HCT116 (cell line): ENCODE measurements at regions not wholly inside any gene's neighbourhood (a gene's known extent, or its start where the extent isn't known, plus 50 kb on each side); places are given as distances from the start of the nearest gene placed in this dataset.

Experiments
- ATAC-seq: fragments of 200-7000 bp; cut with Tn5 transposase; 2 replicates; pipeline ENCODE4 v1.9.1; 2020; ENCODE audit warnings: mild to moderate bottlenecking, moderate library complexity
- BruUV-seq: library from RNA; stranded (reverse); fragments of 400-500 nt; replicated peaks from 2 replicates; lab custom pipeline; 2021; lab: Mats Ljungman, UMichigan
- CTCF ChIA-PET: fragments of 300-600 bp; sonication (Branson Sonifier 250); formaldehyde crosslinking; loops from one replicate; lab custom pipeline; 2021; ENCODE audit warnings: antibody characterized with exemption; lab: Charles Lee
- POLR2A ChIA-PET: fragments of 300-600, 350-600 bp; sonication (Branson Sonifier 250); formaldehyde crosslinking; loops from one replicate; lab custom pipeline; 2021; ENCODE audit warnings: antibody characterized with exemption; lab: Charles Lee
- RAD21 ChIA-PET, 2 experiments: fragments of 300-600 bp; sonication (Branson Sonifier 250); formaldehyde crosslinking; loops; one replicate each; lab custom pipeline; 2023; ENCODE audit warnings: low total read pairs in 2 of 2; ENCODE audit not compliant: uncharacterized antibody in 2 of 2, unreplicated experiment in 2 of 2, low non-redundant PET in 1 of 2; lab: Charles Lee
- DNase-seq: peaks from one replicate; pipeline ENCODE4 v3.0.0-alpha.2; 2010; ENCODE audit warnings: low read depth, low spot score
- H2AFZ ChIP-seq: fragments of 200-600 bp; shearing (Covaris generic), sonication (generic); 2 replicates; pipeline ENCODE4 v1.6.1; 2017; ENCODE audit warnings: low read depth, mixed run types, mixed read lengths, antibody characterized with exemption, low read length; ENCODE audit not compliant: poor library complexity, severe bottlenecking
- H3K27ac ChIP-seq: 2 replicates; pipeline ENCODE4 v1.5.1; 2012; ENCODE audit warnings: low read depth, low read length
- H3K27me3 ChIP-seq: fragments of 200-600 bp; sonication (generic); 2 replicates; pipeline ENCODE4 v1.6.1; 2016; ENCODE audit warnings: mixed run types, low read length, mixed read lengths; ENCODE audit not compliant: insufficient read depth
- H3K36me3 ChIP-seq, 2 experiments: fragments of 200-500 bp in 1 of 2; fragments of 200-600 bp in 1 of 2; sonication (Bioruptor generic) in 1 of 2; sonication (generic) in 1 of 2; 2 replicates each; pipeline versions ENCODE4 v1.5.1 to v1.6.1; 2014 to 2016; ENCODE audit warnings: low read length in 2 of 2, inconsistent platforms in 1 of 2, mixed read lengths in 1 of 2, mixed run types in 1 of 2; ENCODE audit not compliant: insufficient read depth in 2 of 2, control insufficient read depth in 1 of 2
- H3K4me1 ChIP-seq, 2 experiments: fragments of 200-600 bp in 1 of 2; sonication (generic) in 1 of 2; 2 replicates each; pipeline versions ENCODE4 v1.5.1 to v1.6.1; 2012 to 2017; ENCODE audit warnings: low read length in 2 of 2, inconsistent platforms in 1 of 2, mild to moderate bottlenecking in 1 of 2, mixed read lengths in 1 of 2, mixed run types in 1 of 2, moderate library complexity in 1 of 2; ENCODE audit not compliant: insufficient read depth in 2 of 2, control insufficient read depth in 1 of 2
- H3K4me2 ChIP-seq: fragments of 200-600 bp; sonication (generic); 2 replicates; pipeline ENCODE4 v1.6.1; 2017; ENCODE audit warnings: mixed run types, low read length, mixed read lengths
- H3K4me3 ChIP-seq, 2 experiments: fragments of 200-600 bp in 1 of 2; sonication (generic) in 1 of 2; replicated peaks in 1 of 2; 2 replicates each; pipeline ENCODE4 v1.5.1; 2011 to 2016; ENCODE audit warnings: low read length in 2 of 2, control low read depth in 1 of 2, low read depth in 1 of 2, mild to moderate bottlenecking in 1 of 2, mixed read lengths in 1 of 2, mixed run types in 1 of 2
- H3K79me2 ChIP-seq: fragments of 200-600 bp; sonication (generic); 2 replicates; pipeline ENCODE4 v1.6.1; 2017; ENCODE audit warnings: mild to moderate bottlenecking, mixed run types, low read length, moderate library complexity, mixed read lengths; ENCODE audit not compliant: insufficient read depth
- H3K9ac ChIP-seq: fragments of 200-600 bp; sonication (generic); 2 replicates; pipeline ENCODE4 v1.6.1; 2016; ENCODE audit warnings: low read length, mixed read lengths
- H3K9me2 ChIP-seq: fragments of 200-600 bp; sonication (generic), shearing (Covaris generic); 2 replicates; pipeline ENCODE4 v1.6.1; 2017; ENCODE audit warnings: mixed run types, mild to moderate bottlenecking, moderate library complexity; ENCODE audit not compliant: insufficient read depth
- H3K9me3 ChIP-seq, 2 experiments: fragments of 200-500 bp in 1 of 2; fragments of 200-600 bp in 1 of 2; sonication (Bioruptor generic) in 1 of 2; sonication (generic) in 1 of 2; 2 replicates each; pipeline ENCODE4 v1.6.1; 2014 to 2017; ENCODE audit warnings: low read length in 2 of 2, mixed read lengths in 2 of 2, inconsistent platforms in 1 of 2, low read depth in 1 of 2, mild to moderate bottlenecking in 1 of 2, mixed run types in 1 of 2, moderate library complexity in 1 of 2; ENCODE audit not compliant: control insufficient read depth in 1 of 2, insufficient read depth in 1 of 2
- H4K20me1 ChIP-seq: fragments of 200-600 bp; sonication (generic), shearing (Covaris generic); 2 replicates; pipeline ENCODE4 v1.6.1; 2017; ENCODE audit warnings: mixed run types, mild to moderate bottlenecking, moderate library complexity; ENCODE audit not compliant: insufficient read depth
- FOSL1 ChIP-seq: IDR thresholded peaks from 2 replicates; pipeline ENCODE4 v1.6.1; 2012; ENCODE audit warnings: low read depth
- JUND ChIP-seq: IDR thresholded peaks from 2 replicates; pipeline ENCODE4 v1.6.1; 2012
- POLR2A ChIP-seq: IDR thresholded peaks from 2 replicates; pipeline ENCODE4 v1.7.0; 2011; ENCODE audit warnings: borderline replicate concordance; ENCODE audit not compliant: insufficient read depth, insufficient read length; ENCODE audit errors: extremely low read depth
- POLR2AphosphoS5 ChIP-seq: IDR thresholded peaks from 2 replicates; pipeline ENCODE4 v1.6.1; 2011; ENCODE audit warnings: mild to moderate bottlenecking, low read depth, low read length, moderate library complexity
- RAD21 ChIP-seq: IDR thresholded peaks from 2 replicates; pipeline ENCODE4 v1.6.1; 2012; ENCODE audit warnings: low read depth, mild to moderate bottlenecking
- SIN3A ChIP-seq: IDR thresholded peaks from 2 replicates; pipeline ENCODE4 v1.6.1; 2012; ENCODE audit warnings: low read depth
- SP1 ChIP-seq: IDR thresholded peaks from 2 replicates; pipeline ENCODE4 v1.6.1; 2012; ENCODE audit warnings: low read depth
- TCF7L2 ChIP-seq: IDR thresholded peaks from 2 replicates; pipeline ENCODE4 v1.7.0; 2011; ENCODE audit warnings: borderline replicate concordance, inconsistent platforms; ENCODE audit not compliant: insufficient read depth, insufficient read length; ENCODE audit errors: extremely low read depth
- YY1 ChIP-seq: IDR thresholded peaks from 2 replicates; pipeline ENCODE4 v1.6.1; 2011; ENCODE audit warnings: low read length, low read depth, moderate library complexity, mild to moderate bottlenecking; ENCODE audit not compliant: insufficient replicate concordance; ENCODE audit errors: extremely low read depth
- ZNF274 ChIP-seq: fragments of 200-500 bp; sonication (Bioruptor generic); IDR thresholded peaks from 2 replicates; pipeline ENCODE4 v1.6.1; 2014; ENCODE audit warnings: mild to moderate bottlenecking, low read depth, low read length, inconsistent platforms
- intact Hi-C: fragments of 100-400 bp; cut with micrococcal nuclease; formaldehyde crosslinking; loops from 2 replicates; pipeline ENCODE4 v1.10.0; 2022
- TF ChIP-seq, protein P1 (sequence below), 3 experiments: fragments of 200-600 bp in 1 of 3; sonication (generic) in 1 of 3; IDR thresholded peaks in 2 of 3; conservative IDR thresholded peaks in 1 of 3; 2 replicates each; pipeline ENCODE4 v1.5.1; 2012 to 2017; ENCODE audit warnings: low read depth in 2 of 3, low read length in 2 of 3, antibody characterized with exemption in 1 of 3, borderline replicate concordance in 1 of 3, control low read depth in 1 of 3, mild to moderate bottlenecking in 1 of 3, mixed read lengths in 1 of 3, mixed run types in 1 of 3, moderate library complexity in 1 of 3; ENCODE audit not compliant: insufficient read depth in 1 of 3

GRCh38 chr12:16788506-16789203 lies 182.7 kb upstream of the LMO3 start:
- no peaks in the 10 kb centered on the region for H4K20me1 ChIP-seq
- no peaks in the 10 kb centered on the region for H3K79me2 ChIP-seq
- no peaks in the 10 kb centered on the region for H3K36me3 ChIP-seq
- no peaks in the 10 kb centered on the region for H3K27me3 ChIP-seq
- intact Hi-C loops = no loop called here
- H3K4me3 ChIP-seq = no peak overlapping the region
- TF ChIP-seq SP1 (no peak), ZNF274 (no peak), TCF7L2 (no peak), FOSL1 (no peak), POLR2A (no peak), JUND (no peak), RAD21 (no peak), SIN3A (no peak), YY1 (no peak), POLR2AphosphoS5 (no peak)
- TF ChIP-seq, protein P1, sequence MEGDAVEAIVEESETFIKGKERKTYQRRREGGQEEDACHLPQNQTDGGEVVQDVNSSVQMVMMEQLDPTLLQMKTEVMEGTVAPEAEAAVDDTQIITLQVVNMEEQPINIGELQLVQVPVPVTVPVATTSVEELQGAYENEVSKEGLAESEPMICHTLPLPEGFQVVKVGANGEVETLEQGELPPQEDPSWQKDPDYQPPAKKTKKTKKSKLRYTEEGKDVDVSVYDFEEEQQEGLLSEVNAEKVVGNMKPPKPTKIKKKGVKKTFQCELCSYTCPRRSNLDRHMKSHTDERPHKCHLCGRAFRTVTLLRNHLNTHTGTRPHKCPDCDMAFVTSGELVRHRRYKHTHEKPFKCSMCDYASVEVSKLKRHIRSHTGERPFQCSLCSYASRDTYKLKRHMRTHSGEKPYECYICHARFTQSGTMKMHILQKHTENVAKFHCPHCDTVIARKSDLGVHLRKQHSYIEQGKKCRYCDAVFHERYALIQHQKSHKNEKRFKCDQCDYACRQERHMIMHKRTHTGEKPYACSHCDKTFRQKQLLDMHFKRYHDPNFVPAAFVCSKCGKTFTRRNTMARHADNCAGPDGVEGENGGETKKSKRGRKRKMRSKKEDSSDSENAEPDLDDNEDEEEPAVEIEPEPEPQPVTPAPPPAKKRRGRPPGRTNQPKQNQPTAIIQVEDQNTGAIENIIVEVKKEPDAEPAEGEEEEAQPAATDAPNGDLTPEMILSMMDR (IDR thresholded peaks at IDR 0.05 in 2 of 3, conservative IDR thresholded peaks at IDR 0.05 in 1 of 3; ENCODE audit: borderline replicate concordance in 1 of 3, insufficient read depth in 1 of 3, low read depth in 2 of 3, low read length in 2 of 3) = no peak
- no TSS peak for BruUV-seq
- no peak overlapping the region for H3K27ac ChIP-seq
- H3K9me3 ChIP-seq = no peaks in the 10 kb centered on the region
- POLR2A ChIA-PET = no interaction called here
- ATAC-seq = no peak
- H2AFZ ChIP-seq = no peak overlapping the region
- no peak overlapping the region for H3K9ac ChIP-seq
- no peak overlapping the region for H3K4me2 ChIP-seq
- CTCF ChIA-PET = no interaction called here
- H3K9me2 ChIP-seq = no peaks in the 10 kb centered on the region
- RAD21 ChIA-PET = no interaction called here
- no peaks in the 10 kb centered on the region for H3K4me1 ChIP-seq
- no peak for DNase-seq
